ENCODE measurements at regions not wholly inside any gene's neighbourhood (a gene's known extent, or its start where the extent isn't known, plus 50 kb on each side); places are given as distances from the start of the nearest gene placed in this dataset.

DNA sequence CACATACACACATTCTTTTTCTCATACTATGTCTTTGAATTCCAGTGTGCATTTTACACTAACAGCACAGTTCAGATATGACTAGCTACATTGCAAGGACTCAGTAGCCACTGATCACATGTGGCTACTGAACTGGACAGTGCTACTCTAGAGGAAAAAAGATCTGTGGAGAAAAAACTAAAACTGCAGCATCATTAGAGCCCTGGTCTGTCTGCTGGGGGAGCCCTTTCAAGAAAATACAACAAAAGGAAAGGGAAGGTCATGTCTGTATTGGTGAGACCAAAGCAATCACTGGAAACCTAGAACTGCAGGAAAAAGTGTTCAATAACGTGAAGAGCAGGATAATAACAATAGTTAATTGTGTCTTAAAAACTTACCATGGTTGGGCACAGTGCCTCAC, 132.3 kb upstream of the JARID2 start:
- in situ Hi-C loops (cut with HindIII; ENCODE audit: low sequenced_read_pairs): no loop called here

- in situ Hi-C loops (cut with HindIII; ENCODE audit: low sequenced_read_pairs): no loop called here
These were observed 131.8 kb upstream of the JARID2 start for GRCh38 chr6:15114061-15114460.

- in situ Hi-C loops (cut with HindIII; ENCODE audit: low sequenced_read_pairs): no loop called here
These were observed 129.0 kb upstream of the JARID2 start for GRCh38 chr6:15116889-15117288.

- in situ Hi-C loops (cut with HindIII; ENCODE audit: low sequenced_read_pairs): no loop called here
These were observed 124.4 kb upstream of the JARID2 start for GRCh38 chr6:15121443-15121842.

DNA sequence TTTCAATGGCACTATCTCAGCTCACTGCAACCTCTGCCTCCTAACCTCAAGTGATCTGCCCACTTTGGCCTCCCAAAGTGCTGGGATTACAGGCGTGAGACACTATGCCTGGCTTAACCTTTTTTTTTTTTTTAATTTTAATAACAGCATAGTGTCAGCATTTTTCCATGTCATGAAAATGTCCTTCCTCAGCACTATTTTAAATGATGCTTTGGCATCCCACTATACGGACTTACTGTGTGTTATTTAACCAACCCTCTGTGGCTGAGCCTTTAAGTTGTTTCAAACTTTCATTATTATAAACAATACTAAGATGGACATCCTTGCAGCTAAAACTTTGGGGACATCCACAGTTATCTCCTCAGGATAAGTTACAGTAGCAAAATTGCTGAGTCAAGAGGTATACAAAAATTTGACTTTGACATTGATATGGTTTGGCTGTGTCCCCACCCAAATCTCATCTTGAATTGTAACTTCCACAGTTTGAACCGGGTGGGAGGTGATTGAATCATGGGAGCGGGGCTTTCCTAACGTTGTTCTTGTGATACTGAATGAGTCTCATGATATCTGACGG, 123.8 kb upstream of the JARID2 start:
- in situ Hi-C loops (cut with HindIII; ENCODE audit: low sequenced_read_pairs): no loop called here

GRCh38 chr6:15129887-15130286, 116.0 kb upstream of the JARID2 start:
- in situ Hi-C loops (cut with HindIII; ENCODE audit: low sequenced_read_pairs): no loop called here

DNA sequence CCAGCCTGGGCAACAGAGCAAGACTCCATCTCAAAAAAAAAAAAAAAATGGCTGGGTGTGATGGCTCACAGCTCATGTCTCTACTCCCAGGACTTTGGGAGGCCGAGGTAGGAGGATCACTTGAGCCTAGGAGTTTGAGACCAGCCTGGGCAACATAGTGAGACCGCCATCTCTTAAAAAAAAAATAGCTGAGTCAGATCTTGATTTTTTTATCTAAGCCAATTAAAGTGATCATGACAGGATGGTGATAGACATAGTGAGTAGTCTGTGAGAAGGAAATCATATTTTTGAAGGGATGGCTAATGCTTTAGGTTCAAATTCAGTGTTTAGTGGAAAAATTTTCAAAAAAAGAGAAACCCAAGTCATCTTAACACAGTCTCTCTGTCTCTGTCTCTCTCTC, 114.6 kb upstream of the JARID2 start:
- in situ Hi-C loops (cut with HindIII; ENCODE audit: low sequenced_read_pairs): no loop called here

GRCh38 chr6:15131651-15132061, 114.2 kb upstream of the JARID2 start:
- in situ Hi-C loops (cut with HindIII; ENCODE audit: low sequenced_read_pairs): no loop called here

DNA sequence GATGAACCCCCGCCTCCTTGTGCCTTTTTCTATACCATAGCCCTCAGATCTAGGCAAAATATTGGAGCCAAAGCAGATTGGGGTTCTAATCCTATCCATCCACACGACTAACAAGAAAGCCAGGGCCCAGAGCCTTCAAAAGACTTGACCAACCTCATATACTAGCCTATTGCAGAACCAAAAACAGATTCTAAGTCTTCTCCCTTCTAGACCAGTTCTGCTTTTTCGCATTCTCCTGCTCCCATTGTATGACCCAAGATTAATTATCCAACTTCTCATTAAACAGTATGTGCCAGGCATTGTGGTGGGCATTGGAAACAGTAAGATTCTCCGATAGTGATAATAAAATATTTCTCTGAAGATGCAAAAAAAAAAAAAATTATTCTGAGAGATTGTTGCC, 113.7 kb upstream of the JARID2 start:
- in situ Hi-C loops (cut with HindIII; ENCODE audit: low sequenced_read_pairs): no loop called here

DNA sequence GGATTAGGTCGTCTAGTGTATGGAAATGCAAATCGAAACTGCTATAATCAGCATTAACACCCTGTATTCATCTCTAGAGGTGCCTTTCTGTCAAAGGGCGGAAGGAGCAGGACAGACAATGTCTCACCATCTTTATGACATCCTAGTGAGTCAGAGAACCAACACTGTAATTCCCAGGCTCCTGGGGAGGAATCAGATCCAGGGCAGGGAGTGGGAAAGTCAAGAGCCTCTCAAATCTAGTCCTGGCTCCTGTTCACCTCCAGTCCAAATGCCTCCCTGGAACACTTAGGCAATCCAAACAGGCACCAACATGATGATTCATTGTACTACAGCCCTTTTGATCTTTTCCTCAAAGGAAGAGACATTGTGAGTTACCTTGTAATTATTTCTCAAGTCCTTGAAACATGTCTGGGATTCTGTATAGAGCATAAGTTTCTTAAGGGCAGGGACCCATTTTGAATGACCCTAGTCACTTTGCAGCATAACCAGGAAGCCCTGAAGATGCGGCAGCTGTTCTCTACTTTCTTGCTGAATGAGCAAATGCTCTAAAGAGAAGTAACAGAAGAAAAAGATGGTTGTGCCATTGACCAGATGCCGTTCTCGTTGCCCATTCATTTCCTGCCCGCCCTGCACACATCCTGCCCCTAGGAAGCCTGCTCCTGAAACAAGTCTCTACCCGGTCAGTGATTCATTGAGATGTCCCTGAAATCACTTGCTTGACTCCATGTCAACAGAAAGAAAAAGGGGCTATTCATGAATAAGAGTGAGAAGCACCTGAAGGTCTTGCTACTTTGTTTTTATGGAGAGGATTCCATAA, 112.8 kb upstream of the JARID2 start:
- in situ Hi-C loops (cut with HindIII; ENCODE audit: low sequenced_read_pairs): no loop called here

- in situ Hi-C loops (cut with HindIII; ENCODE audit: low sequenced_read_pairs): no loop called here
These were observed 108.8 kb upstream of the JARID2 start for GRCh38 chr6:15137086-15137485.

GRCh38 chr6:15143086-15143485, 102.8 kb upstream of the JARID2 start:
- in situ Hi-C loops (cut with HindIII; ENCODE audit: low sequenced_read_pairs): loop anchor here (5.0 kb wide), 1 partner anchor 66 kb away; no protein-coding TSS in a partner anchor

GRCh38 chr6:15143540-15143939, 102.3 kb upstream of the JARID2 start:
- in situ Hi-C loops (cut with HindIII; ENCODE audit: low sequenced_read_pairs): loop anchor here (5.0 kb wide), 1 partner anchor 66 kb away; no protein-coding TSS in a partner anchor

DNA sequence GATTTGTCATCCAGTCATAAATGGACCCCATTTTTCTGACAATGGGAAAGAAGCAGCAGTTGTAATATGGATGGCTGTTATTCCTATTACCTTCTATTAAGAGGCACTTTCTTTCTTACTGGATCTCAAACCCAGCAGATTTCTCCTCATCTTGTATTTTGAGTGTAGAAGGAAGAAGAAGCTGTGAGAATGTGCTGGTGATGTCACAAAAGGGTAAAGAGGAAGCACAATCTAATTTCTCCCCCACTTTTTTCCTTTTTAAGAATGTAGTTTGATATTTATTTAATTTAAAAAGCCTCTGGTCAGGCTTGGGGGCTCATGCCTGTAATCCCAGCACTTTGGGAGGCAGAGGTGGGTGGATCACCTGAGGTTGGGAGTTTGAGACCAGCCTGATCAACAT, 100.0 kb upstream of the JARID2 start:
- in situ Hi-C loops (cut with HindIII; ENCODE audit: low sequenced_read_pairs): no loop called here

DNA sequence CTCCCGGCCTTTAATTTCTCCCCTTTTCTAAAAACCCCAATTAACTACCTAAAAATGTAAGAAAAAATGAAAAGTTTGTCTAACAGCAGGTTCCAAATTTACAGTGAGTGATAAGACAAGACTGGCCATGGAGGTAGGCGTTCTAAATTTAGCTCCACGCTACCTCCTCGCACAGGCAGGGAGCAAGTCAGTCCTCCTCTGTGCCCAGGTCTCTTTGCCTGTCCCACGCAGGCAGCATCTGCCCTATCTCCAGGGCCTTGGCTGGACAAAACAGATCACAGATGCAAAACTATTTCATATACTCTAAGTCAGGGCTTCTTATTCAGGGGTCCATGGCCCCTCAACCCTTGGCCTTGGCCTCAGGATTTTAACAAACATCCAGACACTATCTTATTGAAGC, 98.0 kb upstream of the JARID2 start:
- in situ Hi-C loops (cut with HindIII; ENCODE audit: low sequenced_read_pairs): no loop called here

DNA sequence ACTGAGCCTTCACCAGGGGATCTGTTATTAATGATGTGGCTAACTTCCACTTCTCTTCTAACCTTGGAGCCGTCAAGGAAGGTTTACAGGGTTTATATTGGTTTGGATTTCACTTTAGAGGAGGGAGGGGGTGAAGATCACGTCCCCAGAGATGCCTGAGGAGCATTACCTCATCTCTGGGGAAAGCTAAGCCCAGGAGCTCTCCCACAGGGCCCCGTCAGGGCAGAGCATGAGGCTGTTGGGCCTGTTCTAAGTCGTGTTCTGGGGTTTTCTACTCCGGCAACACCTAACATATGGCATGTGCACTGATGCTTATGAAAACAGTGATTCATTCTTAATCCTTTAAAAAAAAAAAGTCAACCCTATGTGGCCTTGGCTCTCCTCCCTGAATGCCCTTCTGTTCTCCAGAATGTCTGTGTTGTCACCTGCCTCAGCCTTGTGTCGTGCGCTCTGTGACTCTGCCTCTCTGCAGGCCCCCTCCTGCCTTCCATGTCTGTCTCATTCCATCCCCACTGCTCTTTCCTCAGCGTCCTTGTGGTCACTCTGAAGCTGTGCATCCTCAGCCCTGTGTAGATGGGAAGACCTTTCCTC, 97.4 kb upstream of the JARID2 start:
- in situ Hi-C loops (cut with HindIII; ENCODE audit: low sequenced_read_pairs): no loop called here

GRCh38 chr6:15150207-15150606, 95.7 kb upstream of the JARID2 start:
- in situ Hi-C loops (cut with HindIII; ENCODE audit: low sequenced_read_pairs): no loop called here

- in situ Hi-C loops (cut with HindIII; ENCODE audit: low sequenced_read_pairs): no loop called here
These were observed 93.2 kb upstream of the JARID2 start for GRCh38 chr6:15152700-15153099.

GRCh38 chr6:15153191-15153590, 92.7 kb upstream of the JARID2 start:
- in situ Hi-C loops (cut with HindIII; ENCODE audit: low sequenced_read_pairs): no loop called here

GRCh38 chr6:15157479-15157878, 88.4 kb upstream of the JARID2 start:
- in situ Hi-C loops (cut with HindIII; ENCODE audit: low sequenced_read_pairs): no loop called here

DNA sequence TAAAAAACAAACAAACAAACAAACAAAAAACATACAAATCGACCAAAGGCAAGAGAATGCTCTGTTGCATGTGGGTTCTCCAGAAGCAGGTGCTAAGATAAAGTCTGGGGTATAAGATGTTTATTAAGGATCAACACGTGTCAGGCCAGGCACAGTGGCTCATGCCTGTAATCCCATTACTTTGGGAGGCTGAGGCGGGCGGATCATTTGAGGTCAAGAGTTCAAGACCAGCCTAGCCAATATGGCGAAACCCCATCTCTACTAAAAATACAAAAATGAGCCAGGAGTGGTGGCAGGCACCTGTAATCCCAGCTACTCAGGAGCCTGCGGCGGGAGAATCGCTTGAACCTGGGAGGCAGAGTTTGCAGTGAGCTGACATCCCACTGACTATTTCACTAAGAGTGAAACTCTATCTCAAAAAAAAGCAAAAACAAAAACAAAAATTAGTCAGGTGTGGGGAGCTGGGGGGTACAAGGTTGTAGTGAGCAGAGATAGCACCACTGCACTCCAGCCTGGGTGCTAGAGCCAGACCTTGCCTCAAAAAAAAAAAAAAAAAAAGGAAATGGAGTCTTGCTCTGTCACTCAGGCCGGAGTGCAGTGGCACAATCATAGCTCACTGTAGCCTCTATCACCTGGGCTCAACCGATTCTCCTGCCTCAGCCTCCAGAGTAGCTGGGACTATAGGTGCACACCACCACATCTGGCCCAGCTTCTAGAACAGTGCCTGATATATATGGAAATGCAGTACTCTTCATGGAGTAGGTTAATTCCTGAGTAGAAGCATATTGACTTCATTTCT, 86.8 kb upstream of the JARID2 start:
- in situ Hi-C loops (cut with HindIII; ENCODE audit: low sequenced_read_pairs): no loop called here
